OCI-LY3 (cell line): ENCODE measurements at regions not wholly inside any gene's neighbourhood (a gene's known extent, or its start where the extent isn't known, plus 50 kb on each side); places are given as distances from the start of the nearest gene placed in this dataset.

ENCODE experiments used
- H2AFZ ChIP-seq: fragments of 200-600, 300-600 bp; shearing (Covaris generic); 2 replicates; pipeline ENCODE4 v1.6.0; 2014; ENCODE audit warnings: antibody characterized with exemption, low read depth, low read length
- H3K27ac ChIP-seq: fragments of 200-600, 300-600 bp; sonication (generic); 2 replicates; pipeline ENCODE4 v1.5.1; 2014; ENCODE audit warnings: mild to moderate bottlenecking, low read length, moderate library complexity, mixed read lengths
- H3K27me3 ChIP-seq: fragments of 200-600, 300-600 bp; sonication (generic); 2 replicates; pipeline ENCODE4 v1.6.1; 2014; ENCODE audit warnings: low read depth, low read length, mixed read lengths
- H3K36me3 ChIP-seq: fragments of 200-600, 300-600 bp; sonication (generic); replicated peaks from 2 replicates; pipeline ENCODE3; 2014; ENCODE audit warnings: low read depth, low read length, mixed read lengths
- H3K4me1 ChIP-seq: fragments of 300-600, 200-600 bp; sonication (generic); 2 replicates; pipeline ENCODE4 v1.6.1; 2014; ENCODE audit warnings: low read length, mixed read lengths
- H3K4me2 ChIP-seq: fragments of 200-600, 300-600 bp; sonication (generic); 2 replicates; pipeline ENCODE4 v1.6.1; 2014; ENCODE audit warnings: low read length, mixed read lengths
- H3K4me3 ChIP-seq: fragments of 300-600, 200-600 bp; sonication (generic); 2 replicates; pipeline ENCODE4 v1.5.1; 2014; ENCODE audit warnings: antibody characterized with exemption, mild to moderate bottlenecking, low read length, moderate library complexity
- H3K79me2 ChIP-seq: fragments of 300-600, 200-600 bp; shearing (Covaris generic); 2 replicates; pipeline ENCODE4 v1.6.1; 2014; ENCODE audit warnings: mild to moderate bottlenecking, low read length, mixed read lengths
- H3K9ac ChIP-seq: fragments of 300-600, 200-600 bp; shearing (Covaris generic); 2 replicates; pipeline ENCODE4 v1.6.0; 2014; ENCODE audit warnings: mild to moderate bottlenecking, low read length, moderate library complexity
- H3K9me3 ChIP-seq: fragments of 200-600, 300-600 bp; shearing (Covaris generic); 2 replicates; pipeline ENCODE4 v1.6.1; 2014; ENCODE audit warnings: low read length, mixed read lengths; ENCODE audit not compliant: insufficient read depth
- H4K20me1 ChIP-seq: fragments of 200-600, 300-600 bp; sonication (generic); 2 replicates; pipeline ENCODE4 v1.6.1; 2016; ENCODE audit warnings: low read length, mixed read lengths; ENCODE audit not compliant: insufficient read depth
- EZH2phosphoT487 ChIP-seq: fragments of 200-600 bp; shearing (Covaris generic); IDR thresholded peaks from 2 replicates; pipeline ENCODE4 v1.6.1; 2018; ENCODE audit warnings: antibody characterized with exemption, mixed run types, low read depth
- TF ChIP-seq, protein P1 (sequence below): fragments of 200-600, 300-600 bp; sonication (generic); IDR thresholded peaks from 2 replicates; pipeline ENCODE4 v1.5.1; 2014; ENCODE audit warnings: antibody characterized with exemption, low read length, low read depth

DNA sequence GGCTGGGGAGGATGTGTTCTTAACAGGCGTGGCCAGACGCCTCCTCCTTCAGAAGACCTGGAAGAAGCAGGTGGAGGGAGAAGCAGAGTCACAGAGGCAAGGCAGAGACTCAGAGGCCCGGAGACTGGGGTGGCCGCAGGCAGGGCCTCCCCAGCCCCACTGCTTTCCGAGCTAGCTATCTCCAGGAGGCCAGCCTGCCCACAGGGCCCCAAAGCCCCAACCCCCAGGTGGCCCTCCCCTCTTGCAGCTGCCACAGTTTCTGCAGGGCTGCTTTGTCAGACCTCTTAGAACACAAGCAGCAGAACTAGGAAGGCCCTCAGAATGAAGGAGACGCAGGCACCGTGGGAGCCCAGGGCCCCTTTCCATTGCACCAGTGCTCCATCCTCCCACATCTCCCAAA is 69.0 kb upstream of the MLN start:
- Histone ChIP-seq H3K36me3 (no peaks in the 10 kb centered on the region), H3K27ac (no peak overlapping the region), H3K4me2 (no peak overlapping the region), H3K4me1 (no peaks in the 10 kb centered on the region), H2AFZ (no peak overlapping the region), H3K9me3 (no peaks in the 10 kb centered on the region), H3K79me2 (no peaks in the 10 kb centered on the region), H3K9ac (no peak overlapping the region), H3K4me3 (no peak overlapping the region), H3K27me3 (no peaks in the 10 kb centered on the region), H4K20me1 (no peaks in the 10 kb centered on the region)
- TF ChIP-seq, protein P1, sequence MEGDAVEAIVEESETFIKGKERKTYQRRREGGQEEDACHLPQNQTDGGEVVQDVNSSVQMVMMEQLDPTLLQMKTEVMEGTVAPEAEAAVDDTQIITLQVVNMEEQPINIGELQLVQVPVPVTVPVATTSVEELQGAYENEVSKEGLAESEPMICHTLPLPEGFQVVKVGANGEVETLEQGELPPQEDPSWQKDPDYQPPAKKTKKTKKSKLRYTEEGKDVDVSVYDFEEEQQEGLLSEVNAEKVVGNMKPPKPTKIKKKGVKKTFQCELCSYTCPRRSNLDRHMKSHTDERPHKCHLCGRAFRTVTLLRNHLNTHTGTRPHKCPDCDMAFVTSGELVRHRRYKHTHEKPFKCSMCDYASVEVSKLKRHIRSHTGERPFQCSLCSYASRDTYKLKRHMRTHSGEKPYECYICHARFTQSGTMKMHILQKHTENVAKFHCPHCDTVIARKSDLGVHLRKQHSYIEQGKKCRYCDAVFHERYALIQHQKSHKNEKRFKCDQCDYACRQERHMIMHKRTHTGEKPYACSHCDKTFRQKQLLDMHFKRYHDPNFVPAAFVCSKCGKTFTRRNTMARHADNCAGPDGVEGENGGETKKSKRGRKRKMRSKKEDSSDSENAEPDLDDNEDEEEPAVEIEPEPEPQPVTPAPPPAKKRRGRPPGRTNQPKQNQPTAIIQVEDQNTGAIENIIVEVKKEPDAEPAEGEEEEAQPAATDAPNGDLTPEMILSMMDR: no peak
- no peak for TF ChIP-seq EZH2phosphoT487

DNA sequence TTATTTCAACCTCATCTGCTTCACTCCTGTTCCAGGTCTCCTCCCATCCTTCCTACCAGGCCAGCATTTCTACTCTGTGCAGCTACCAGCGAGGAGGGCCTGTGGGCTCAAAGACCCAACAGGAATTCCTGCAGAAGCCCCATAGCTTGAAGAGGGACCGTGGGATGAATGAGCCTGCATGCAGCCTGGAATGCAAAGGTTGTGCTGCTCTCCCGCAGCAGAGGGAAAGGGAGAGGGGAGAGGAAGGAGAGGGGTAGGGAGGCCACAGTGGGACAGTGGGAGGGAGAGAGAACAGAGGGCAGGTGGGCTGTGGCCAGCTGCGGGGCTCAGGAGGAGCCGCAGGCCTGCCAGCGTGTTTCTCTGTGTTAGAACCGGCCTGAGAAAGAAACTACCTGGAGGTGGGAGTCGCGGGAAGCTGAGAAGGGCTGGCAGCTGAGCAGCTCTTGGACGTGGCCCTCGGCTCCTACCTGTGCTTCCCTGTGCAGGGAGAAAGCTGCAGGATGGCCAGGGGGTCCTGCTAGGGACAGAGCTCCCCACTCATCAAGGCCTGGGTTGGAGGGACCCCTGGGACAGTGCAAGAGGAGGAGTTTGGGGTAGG is 66.1 kb upstream of the MLN start:
- TF ChIP-seq, protein P1: no peak
- TF ChIP-seq EZH2phosphoT487: no peak
- no peak overlapping the region for H3K27ac ChIP-seq
- no peaks in the 10 kb centered on the region for H4K20me1 ChIP-seq
- no peaks in the 10 kb centered on the region for H3K9me3 ChIP-seq
- no peak overlapping the region for H2AFZ ChIP-seq
- H3K4me2 ChIP-seq: no peak overlapping the region
- H3K79me2 ChIP-seq: no peaks in the 10 kb centered on the region
- no peaks in the 10 kb centered on the region for H3K27me3 ChIP-seq
- H3K4me3 ChIP-seq: no peak overlapping the region
- H3K4me1 ChIP-seq: no peaks in the 10 kb centered on the region
- no peaks in the 10 kb centered on the region for H3K36me3 ChIP-seq
- H3K9ac ChIP-seq: no peak overlapping the region

DNA sequence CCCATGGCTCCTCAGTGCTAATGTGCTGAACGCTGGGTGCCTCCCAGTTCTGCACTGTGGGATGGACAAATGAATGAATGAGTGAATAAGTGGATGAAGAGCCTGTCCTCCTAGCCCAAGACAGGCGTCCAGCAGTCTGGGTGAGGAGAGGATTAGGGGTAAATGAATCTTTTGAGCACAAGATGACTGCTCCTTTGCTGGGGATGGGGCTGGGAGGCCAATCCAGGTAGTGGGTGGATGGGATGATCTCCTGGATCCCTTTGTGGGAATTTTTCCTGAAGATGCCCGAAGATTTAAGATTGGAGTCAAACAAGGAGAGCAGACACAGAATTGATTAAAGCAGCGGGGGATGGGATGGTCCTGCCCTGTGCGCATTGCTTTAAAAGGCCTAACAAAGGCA is 65.3 kb upstream of the MLN start:
- no peak overlapping the region for H3K4me2 ChIP-seq
- no peaks in the 10 kb centered on the region for H3K36me3 ChIP-seq
- no peak overlapping the region for H3K4me3 ChIP-seq
- TF ChIP-seq, protein P1: no peak
- no peak for TF ChIP-seq EZH2phosphoT487
- no peak overlapping the region for H3K9ac ChIP-seq
- no peaks in the 10 kb centered on the region for H3K79me2 ChIP-seq
- no peaks in the 10 kb centered on the region for H3K4me1 ChIP-seq
- no peaks in the 10 kb centered on the region for H4K20me1 ChIP-seq
- H2AFZ ChIP-seq: no peak overlapping the region
- no peaks in the 10 kb centered on the region for H3K27me3 ChIP-seq
- no peak overlapping the region for H3K27ac ChIP-seq
- H3K9me3 ChIP-seq: no peaks in the 10 kb centered on the region

DNA sequence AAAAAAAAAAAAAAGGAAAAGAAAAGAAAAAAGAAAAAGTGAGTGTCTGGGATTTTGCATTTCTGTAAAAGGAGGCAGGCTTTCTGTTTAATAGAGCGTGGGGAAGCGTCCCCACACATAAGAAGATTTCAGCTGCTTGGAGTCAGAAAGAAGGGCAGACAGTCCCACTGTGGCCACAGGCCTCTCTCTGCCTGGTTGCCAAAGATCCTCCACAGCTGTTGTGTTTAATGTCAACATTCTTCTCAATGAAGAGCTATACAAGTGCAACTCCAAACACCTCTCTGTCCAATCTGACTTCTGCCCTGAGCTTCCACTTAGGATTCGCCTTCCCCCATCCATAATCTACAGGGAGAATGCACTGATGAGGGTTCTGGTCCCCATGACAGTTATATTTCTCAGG is 64.3 kb upstream of the MLN start:
- Histone ChIP-seq H3K27me3 (no peaks in the 10 kb centered on the region), H3K27ac (no peak overlapping the region), H3K4me1 (no peaks in the 10 kb centered on the region), H3K4me2 (no peak overlapping the region), H3K36me3 (no peaks in the 10 kb centered on the region), H3K79me2 (no peaks in the 10 kb centered on the region), H3K9me3 (no peaks in the 10 kb centered on the region), H3K9ac (no peak overlapping the region), H4K20me1 (no peaks in the 10 kb centered on the region), H3K4me3 (no peak overlapping the region), H2AFZ (no peak overlapping the region)
- TF ChIP-seq, protein P1: no peak
- TF ChIP-seq EZH2phosphoT487: no peak
